MM.1S (cell line): ENCODE measurements at regions not wholly inside any gene's neighbourhood (a gene's known extent, or its start where the extent isn't known, plus 50 kb on each side); places are given as distances from the start of the nearest gene placed in this dataset.

ENCODE experiments used
- CTCF ChIP-seq: fragments of 300-600 bp; sonication (generic); IDR thresholded peaks from 2 replicates; pipeline ENCODE4 v1.5.1; 2016; ENCODE audit warnings: antibody characterized with exemption, low read length, mixed read lengths
- EZH2phosphoT487 ChIP-seq: fragments of 300-600 bp; sonication (generic); IDR thresholded peaks from 2 replicates; pipeline ENCODE4 v1.6.1; 2018; ENCODE audit warnings: antibody characterized with exemption, low read length

GRCh38 chr21:28113718-28114117 lies 879.0 kb downstream of the LTN1 start:
- no peak for TF ChIP-seq CTCF
- no peak for TF ChIP-seq EZH2phosphoT487
